Muscle of arm (tissue), 1 donor: ENCODE measurements at regions not wholly inside any gene's neighbourhood (a gene's known extent, or its start where the extent isn't known, plus 50 kb on each side); places are given as distances from the start of the nearest gene placed in this dataset.

Experiments used
- DNase-seq: peaks from one replicate; pipeline ENCODE4 v3.0.0-alpha.2; 2013

DNA sequence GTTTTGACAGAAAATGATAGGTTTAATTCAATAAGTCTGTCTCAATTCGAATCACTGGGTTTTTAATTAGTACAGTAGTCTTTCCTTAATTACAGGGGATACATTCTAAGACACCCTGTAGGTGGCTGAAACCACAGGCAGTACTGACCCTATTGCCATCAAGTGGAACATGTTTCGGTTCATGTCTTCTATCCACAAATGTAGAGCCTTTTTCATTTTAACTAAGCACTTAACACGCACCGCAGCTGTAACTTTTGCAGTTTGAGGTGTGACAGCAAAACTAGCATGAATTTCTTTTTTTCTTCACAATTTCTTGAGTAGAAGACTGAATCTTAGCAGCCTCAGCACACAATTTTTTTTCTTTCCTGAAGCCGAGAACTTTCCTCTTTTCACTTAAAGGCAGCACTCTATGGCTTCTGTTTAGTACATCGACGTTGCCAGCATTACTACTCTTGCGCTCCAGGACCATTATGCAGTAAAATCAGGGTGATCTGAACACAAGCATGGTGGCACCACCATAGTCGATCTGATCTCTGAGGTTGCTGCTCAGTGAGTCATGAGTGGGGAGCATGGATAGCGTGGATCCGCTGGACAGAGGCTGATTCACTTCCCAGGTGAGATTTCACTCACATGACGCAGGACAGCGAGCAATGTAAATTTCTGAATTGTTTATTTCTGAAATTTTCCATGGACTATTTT, 805.1 kb downstream of the RNF144A start:
- no peak for DNase-seq

- DNase-seq: no peak
These were observed 807.1 kb downstream of the RNF144A start for GRCh38 chr2:7724336-7724735.

GRCh38 chr2:7725171-7725849, 808.1 kb downstream of the RNF144A start:
- peak; percentile 32 for DNase-seq

- no peak for DNase-seq
These were observed 808.6 kb downstream of the RNF144A start for GRCh38 chr2:7725850-7726242.

- no peak for DNase-seq
These were observed 809.8 kb downstream of the RNF144A start for GRCh38 chr2:7726989-7727388.

- no peak for DNase-seq
These were observed 811.2 kb downstream of the RNF144A start for GRCh38 chr2:7728388-7728787.

DNA sequence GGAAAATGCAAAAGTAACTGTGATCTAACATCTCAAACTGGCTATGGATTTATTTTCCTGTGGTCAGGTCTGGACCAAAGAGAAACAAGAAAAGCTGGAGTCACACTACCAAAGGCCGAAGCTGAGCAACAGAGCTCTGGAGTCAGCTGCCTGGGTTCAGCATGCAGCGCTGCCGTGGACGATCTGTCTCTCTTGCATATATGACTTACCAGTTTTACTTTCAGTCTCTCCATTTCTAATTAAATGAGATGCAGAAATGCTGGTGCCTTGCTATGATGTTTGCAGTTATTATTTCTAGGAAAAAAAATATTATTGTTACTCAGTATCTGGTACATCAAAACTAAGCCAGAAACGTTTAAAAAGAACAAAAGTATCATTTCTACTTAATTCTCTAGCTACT, 813.2 kb downstream of the RNF144A start:
- DNase-seq: no peak

GRCh38 chr2:7730990-7731389, 813.8 kb downstream of the RNF144A start:
- DNase-seq: no peak

GRCh38 chr2:7732497-7732896, 815.3 kb downstream of the RNF144A start:
- no peak for DNase-seq

GRCh38 chr2:7736646-7737305, 819.6 kb downstream of the RNF144A start:
- no peak for DNase-seq

DNA sequence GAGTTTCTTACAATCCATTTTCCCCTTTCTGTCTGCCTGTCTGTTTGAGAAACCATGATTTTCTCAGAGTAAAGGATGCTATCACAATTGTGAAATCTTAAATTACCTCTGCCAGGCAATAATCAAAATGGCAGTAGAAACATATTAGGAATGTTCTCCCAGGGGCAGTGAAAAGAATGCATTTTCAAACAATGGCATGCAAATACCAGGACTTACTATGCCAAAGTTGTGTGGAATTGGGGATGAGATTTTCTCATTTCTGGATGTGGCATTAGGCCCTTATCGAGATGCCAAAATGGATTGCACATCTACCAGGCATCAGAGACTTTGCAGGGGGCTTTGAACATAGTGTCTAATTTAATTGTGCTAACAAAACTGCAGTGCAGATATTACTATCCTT, 821.4 kb downstream of the RNF144A start:
- DNase-seq: no peak

DNA sequence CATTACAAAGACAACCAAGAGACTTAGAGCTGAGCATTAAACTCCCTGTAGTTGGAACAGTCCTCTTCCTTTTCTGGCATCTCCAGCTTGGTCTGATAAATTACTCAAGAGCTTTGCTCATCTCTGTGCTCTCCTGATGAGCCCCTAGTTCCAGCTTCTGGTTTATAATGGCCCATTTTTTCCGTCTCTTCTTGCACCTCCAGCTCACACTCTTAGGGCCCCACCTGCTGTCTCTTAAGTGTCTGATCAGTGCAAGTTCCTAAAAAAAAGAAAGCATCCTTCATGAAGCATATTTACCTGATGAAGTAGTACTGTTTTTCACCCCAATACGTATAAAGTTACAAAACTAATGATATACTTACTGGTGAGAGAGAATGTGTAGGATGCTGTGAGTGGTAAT, 822.9 kb downstream of the RNF144A start:
- no peak for DNase-seq

DNA sequence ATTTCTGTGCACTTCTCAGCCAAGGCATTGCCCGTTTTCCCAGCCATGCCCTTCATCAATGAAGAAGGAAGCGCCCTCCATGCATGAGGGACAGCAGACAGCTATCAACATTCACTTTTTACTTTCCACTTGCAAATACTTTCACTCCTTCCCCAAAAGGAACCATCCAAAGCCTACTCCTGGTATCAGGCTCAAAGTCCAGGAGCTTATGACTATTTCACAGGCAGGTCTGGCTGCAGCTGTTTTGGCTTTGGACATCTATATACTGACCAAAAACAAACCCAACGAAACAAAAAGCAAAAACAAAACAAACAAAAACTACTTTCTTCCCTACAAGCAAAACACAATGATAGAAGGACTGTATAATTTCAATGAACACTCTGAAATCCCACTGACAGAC, 825.1 kb downstream of the RNF144A start:
- no peak for DNase-seq

- no peak for DNase-seq
These were observed 827.6 kb downstream of the RNF144A start for GRCh38 chr2:7744827-7745226.

DNA sequence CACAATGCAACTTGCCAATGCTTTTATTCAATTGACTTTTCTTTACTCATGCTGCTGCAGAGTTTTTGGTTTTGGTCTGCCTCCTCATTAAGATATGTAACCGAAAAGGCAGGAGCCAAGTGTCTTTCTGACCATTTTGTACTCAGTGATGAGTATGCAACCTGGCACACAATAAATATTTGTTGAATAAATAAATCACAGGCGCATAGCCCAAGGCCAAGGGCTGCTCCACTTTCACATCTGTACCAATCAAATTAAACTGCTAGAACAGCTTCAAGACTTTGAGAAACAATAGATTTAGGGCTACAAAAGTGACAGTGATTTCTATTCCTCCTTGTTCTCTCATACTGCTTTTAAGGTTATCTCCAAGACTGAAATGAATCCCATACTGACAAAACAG, 828.2 kb downstream of the RNF144A start:
- no peak for DNase-seq

GRCh38 chr2:7748717-7749415, 831.7 kb downstream of the RNF144A start:
- no peak for DNase-seq

DNA sequence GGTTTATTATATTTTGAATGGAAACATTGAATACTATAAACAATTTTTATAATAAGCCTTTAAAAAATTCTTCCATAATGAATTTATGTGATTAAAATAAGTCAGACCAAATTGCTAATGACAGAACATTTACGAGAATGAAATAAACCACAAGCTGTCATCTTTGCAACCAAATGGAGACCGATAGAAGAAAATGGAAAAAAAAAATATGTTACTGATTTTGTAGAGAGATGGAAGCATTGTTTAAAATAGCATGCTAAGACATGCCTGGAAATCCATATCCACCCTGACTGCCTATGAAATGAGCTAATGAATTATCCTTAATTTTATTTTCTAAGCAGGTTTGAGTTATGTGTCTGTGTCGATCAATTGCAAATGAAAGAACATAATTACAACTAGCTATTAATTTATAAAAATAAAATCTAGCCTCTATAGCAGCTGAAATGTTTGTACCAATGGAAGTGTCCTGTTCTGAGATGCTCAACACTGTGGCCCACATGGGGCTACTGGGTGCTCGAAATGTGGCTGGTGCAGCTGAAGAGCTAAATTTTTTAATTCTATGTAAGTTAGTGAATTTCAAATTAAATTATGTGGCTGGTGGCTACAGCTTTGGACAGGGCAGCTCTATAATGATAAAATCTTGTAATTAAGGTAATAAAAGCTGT, 832.8 kb downstream of the RNF144A start:
- DNase-seq: no peak

GRCh38 chr2:7752291-7752690, 835.1 kb downstream of the RNF144A start:
- DNase-seq: no peak

DNA sequence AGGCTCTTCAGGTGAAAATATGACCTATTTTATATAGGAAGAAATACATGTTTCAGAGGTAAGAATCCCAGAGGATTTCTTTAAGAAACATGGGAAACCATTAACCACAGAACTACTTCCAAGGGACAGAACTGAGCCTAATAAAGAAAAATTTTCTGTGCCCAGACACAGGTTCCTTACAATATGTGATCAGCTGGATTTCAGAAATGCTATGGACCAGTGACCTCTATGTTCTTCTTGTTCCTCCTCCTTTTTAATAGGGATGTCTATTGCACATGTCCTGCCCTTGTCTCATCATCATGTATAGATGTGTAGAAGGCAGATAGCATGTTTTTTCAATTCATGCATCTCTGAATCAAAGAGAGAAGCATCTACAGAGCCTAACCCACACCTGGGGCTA, 836.6 kb downstream of the RNF144A start:
- no peak for DNase-seq

- DNase-seq: no peak
These were observed 838.7 kb downstream of the RNF144A start for GRCh38 chr2:7755879-7756278.

- DNase-seq: no peak
These were observed 841.0 kb downstream of the RNF144A start for GRCh38 chr2:7758073-7758759.
